ENCODE measurements at regions not wholly inside any gene's neighbourhood (a gene's known extent, or its start where the extent isn't known, plus 50 kb on each side); places are given as distances from the start of the nearest gene placed in this dataset.

DNA sequence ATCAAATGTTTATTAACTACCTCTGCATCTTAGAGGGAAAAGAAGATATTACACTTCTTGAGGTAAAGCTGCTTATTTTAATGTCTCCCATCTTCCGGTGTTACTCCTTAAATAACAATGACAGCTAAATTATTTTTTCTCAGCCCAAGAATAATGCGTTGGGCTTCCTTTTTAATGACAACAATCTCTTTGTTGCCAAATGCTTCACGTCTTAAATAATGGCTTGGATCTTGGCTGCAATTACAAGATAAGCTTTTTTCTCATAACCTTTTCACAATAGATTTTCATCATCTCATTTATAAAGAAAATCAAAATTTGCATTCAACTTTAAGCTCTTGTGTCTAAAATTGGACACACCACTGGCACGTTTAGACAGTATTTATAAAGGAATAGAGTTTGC is 89.2 kb upstream of the COL8A1 start:
- TF ChIP-seq TCF12 (IDR thresholded peaks at IDR 0.05; ENCODE audit: low read depth): no peak
- no peak for TF ChIP-seq RAD21 (IDR thresholded peaks at IDR 0.05; ENCODE audit: low read depth)
- TF ChIP-seq TAF1 (IDR thresholded peaks at IDR 0.05; ENCODE audit: low read depth): no peak
- TF ChIP-seq, protein P1, sequence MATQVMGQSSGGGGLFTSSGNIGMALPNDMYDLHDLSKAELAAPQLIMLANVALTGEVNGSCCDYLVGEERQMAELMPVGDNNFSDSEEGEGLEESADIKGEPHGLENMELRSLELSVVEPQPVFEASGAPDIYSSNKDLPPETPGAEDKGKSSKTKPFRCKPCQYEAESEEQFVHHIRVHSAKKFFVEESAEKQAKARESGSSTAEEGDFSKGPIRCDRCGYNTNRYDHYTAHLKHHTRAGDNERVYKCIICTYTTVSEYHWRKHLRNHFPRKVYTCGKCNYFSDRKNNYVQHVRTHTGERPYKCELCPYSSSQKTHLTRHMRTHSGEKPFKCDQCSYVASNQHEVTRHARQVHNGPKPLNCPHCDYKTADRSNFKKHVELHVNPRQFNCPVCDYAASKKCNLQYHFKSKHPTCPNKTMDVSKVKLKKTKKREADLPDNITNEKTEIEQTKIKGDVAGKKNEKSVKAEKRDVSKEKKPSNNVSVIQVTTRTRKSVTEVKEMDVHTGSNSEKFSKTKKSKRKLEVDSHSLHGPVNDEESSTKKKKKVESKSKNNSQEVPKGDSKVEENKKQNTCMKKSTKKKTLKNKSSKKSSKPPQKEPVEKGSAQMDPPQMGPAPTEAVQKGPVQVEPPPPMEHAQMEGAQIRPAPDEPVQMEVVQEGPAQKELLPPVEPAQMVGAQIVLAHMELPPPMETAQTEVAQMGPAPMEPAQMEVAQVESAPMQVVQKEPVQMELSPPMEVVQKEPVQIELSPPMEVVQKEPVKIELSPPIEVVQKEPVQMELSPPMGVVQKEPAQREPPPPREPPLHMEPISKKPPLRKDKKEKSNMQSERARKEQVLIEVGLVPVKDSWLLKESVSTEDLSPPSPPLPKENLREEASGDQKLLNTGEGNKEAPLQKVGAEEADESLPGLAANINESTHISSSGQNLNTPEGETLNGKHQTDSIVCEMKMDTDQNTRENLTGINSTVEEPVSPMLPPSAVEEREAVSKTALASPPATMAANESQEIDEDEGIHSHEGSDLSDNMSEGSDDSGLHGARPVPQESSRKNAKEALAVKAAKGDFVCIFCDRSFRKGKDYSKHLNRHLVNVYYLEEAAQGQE (IDR thresholded peaks at IDR 0.05; ENCODE audit: low read depth): no peak

Data from Ishikawa (cell line).